ENCODE measurements at regions not wholly inside any gene's neighbourhood (a gene's known extent, or its start where the extent isn't known, plus 50 kb on each side); places are given as distances from the start of the nearest gene placed in this dataset.

DNA sequence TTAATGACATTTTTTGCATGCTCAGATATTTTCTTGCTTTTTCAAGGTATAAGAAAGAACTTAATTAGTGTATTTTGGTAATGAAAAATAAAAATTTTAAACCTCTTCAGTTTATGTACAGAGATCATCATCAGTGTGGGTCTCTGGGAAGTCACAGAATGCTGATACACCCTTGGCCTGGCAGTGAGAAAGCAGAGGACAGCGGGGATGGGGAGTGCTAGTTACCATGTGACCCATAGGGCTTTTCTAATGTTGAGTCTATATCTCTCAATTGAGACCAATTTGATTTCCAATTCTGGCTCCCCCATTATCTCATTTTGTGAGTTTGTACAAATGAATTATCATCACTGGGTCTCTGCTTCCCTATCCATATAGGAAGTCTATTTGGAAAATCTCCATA lies 305.7 kb downstream of the CYRIA start:
- TF ChIP-seq, protein P1, sequence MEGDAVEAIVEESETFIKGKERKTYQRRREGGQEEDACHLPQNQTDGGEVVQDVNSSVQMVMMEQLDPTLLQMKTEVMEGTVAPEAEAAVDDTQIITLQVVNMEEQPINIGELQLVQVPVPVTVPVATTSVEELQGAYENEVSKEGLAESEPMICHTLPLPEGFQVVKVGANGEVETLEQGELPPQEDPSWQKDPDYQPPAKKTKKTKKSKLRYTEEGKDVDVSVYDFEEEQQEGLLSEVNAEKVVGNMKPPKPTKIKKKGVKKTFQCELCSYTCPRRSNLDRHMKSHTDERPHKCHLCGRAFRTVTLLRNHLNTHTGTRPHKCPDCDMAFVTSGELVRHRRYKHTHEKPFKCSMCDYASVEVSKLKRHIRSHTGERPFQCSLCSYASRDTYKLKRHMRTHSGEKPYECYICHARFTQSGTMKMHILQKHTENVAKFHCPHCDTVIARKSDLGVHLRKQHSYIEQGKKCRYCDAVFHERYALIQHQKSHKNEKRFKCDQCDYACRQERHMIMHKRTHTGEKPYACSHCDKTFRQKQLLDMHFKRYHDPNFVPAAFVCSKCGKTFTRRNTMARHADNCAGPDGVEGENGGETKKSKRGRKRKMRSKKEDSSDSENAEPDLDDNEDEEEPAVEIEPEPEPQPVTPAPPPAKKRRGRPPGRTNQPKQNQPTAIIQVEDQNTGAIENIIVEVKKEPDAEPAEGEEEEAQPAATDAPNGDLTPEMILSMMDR (IDR thresholded peaks at IDR 0.05) = no peak
- TF ChIP-seq POLR2A (IDR thresholded peaks at IDR 0.05) = no peak
- no peak overlapping the region for H3K27ac ChIP-seq
- no peak overlapping the region for H3K4me3 ChIP-seq
- no peaks in the 10 kb centered on the region for H3K4me1 ChIP-seq
- no peaks in the 10 kb centered on the region for H3K36me3 ChIP-seq
- H3K27me3 ChIP-seq = no peaks in the 10 kb centered on the region
- 77 to 79% methylated on average over 1 of the region's 1 CpG for WGBS, 2 donors
- intact Hi-C loops (cut with DNase I) = no loop called here
- no peak for DNase-seq
- peaks cover 0 to 18% (median 6%) of the 10 kb centered on the region in 3 donors for H3K9me3 ChIP-seq

GRCh38 chr2:16357188-16357587 lies 308.4 kb downstream of the CYRIA start:
- peaks cover 0 to 18% (median 6%) of the 10 kb centered on the region in 3 donors for H3K9me3 ChIP-seq
- H3K27ac ChIP-seq = no peak overlapping the region
- TF ChIP-seq, protein P1 (IDR thresholded peaks at IDR 0.05) = no peak
- TF ChIP-seq POLR2A (IDR thresholded peaks at IDR 0.05) = no peak
- H3K4me3 ChIP-seq = no peak overlapping the region
- intact Hi-C loops (cut with DNase I) = no loop called here
- no peaks in the 10 kb centered on the region for H3K36me3 ChIP-seq
- no peak for DNase-seq
- no peaks in the 10 kb centered on the region for H3K27me3 ChIP-seq
- H3K4me1 ChIP-seq = no peaks in the 10 kb centered on the region
- WGBS, 2 donors = 74 to 94% methylated on average over 1 of the region's 1 CpG

- no peak for TF ChIP-seq POLR2A (IDR thresholded peaks at IDR 0.05)
- TF ChIP-seq, protein P1 (IDR thresholded peaks at IDR 0.05) = no peak
- intact Hi-C loops (cut with DNase I) = no loop called here
- DNase-seq = no peak
- no peak overlapping the region for H3K4me3 ChIP-seq
- 86 to 95% methylated on average over 2 of the region's 2 CpGs for WGBS, 2 donors
- H3K27me3 ChIP-seq = no peaks in the 10 kb centered on the region
- no peak overlapping the region for H3K27ac ChIP-seq
- H3K36me3 ChIP-seq = no peaks in the 10 kb centered on the region
- no peaks in the 10 kb centered on the region for H3K4me1 ChIP-seq
- H3K9me3 ChIP-seq = peaks cover 0 to 3% (median 0%) of the 10 kb centered on the region in 3 donors
These were observed 314.1 kb downstream of the CYRIA start for GRCh38 chr2:16351541-16351940.

- intact Hi-C loops (cut with DNase I) = no loop called here
- Histone ChIP-seq H3K27me3 (no peaks in the 10 kb centered on the region), H3K36me3 (no peaks in the 10 kb centered on the region), H3K9me3 (no peaks in the 10 kb centered on the region), H3K4me3 (no peak overlapping the region), H3K27ac (no peak overlapping the region), H3K4me1 (no peaks in the 10 kb centered on the region)
- TF ChIP-seq POLR2A (IDR thresholded peaks at IDR 0.05) = no peak
- TF ChIP-seq, protein P1 (IDR thresholded peaks at IDR 0.05) = no peak
- no peak for DNase-seq
These were observed 314.5 kb downstream of the CYRIA start for GRCh38 chr2:16351137-16351536.

DNA sequence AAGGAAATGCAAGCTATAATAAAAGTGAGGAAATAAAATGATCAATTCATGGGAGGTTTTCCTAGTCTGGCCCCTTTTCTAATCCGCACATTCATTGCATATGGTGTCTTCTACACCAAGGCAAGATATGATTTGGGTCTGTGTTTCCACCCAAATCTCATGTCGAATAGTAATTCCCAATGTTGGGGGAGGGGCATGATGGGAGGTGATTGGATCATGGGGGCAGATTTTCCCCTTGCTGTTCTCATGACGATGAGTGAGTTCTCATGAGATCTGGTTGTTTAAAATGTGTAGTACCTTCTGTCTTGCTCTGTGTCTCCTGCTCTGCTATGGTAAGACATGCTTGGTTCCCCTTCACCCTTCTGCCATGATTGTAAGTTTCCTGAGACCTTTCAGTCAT lies 315.4 kb downstream of the CYRIA start:
- no peak for DNase-seq
- Histone ChIP-seq H3K9me3 (no peaks in the 10 kb centered on the region), H3K4me3 (no peak overlapping the region), H3K27me3 (no peaks in the 10 kb centered on the region), H3K36me3 (no peaks in the 10 kb centered on the region), H3K4me1 (no peaks in the 10 kb centered on the region), H3K27ac (no peak overlapping the region)
- WGBS, 2 donors = 57 to 60% methylated on average over 3 of the region's 3 CpGs
- intact Hi-C loops (cut with DNase I) = no loop called here
- TF ChIP-seq, protein P1 (IDR thresholded peaks at IDR 0.05) = no peak
- no peak for TF ChIP-seq POLR2A (IDR thresholded peaks at IDR 0.05)
